Parathyroid adenoma (tissue), 2 donors: ENCODE measurements at regions not wholly inside any gene's neighbourhood (a gene's known extent, or its start where the extent isn't known, plus 50 kb on each side); places are given as distances from the start of the nearest gene placed in this dataset.
"Not testable (repeated sequence)": the region's sequence is repeated elsewhere in the genome, so short reads cannot be mapped to it uniquely, and the experiment has no call there.

Experiments
- H2AFZ ChIP-seq: fragments of 300-600 bp; sonication (generic); one replicate; pipeline ENCODE4 v1.7.0; 2017; ENCODE audit warnings: antibody characterized with exemption, mild to moderate bottlenecking
- H3K27ac ChIP-seq: fragments of 300-600 bp; sonication (generic); one replicate; pipeline ENCODE4 v1.7.0; 2017
- H3K27me3 ChIP-seq: fragments of 300-600 bp; sonication (generic); one replicate; pipeline ENCODE4 v1.7.0; 2017; ENCODE audit warnings: low read length; ENCODE audit not compliant: control insufficient read depth, insufficient read depth
- H3K36me3 ChIP-seq: fragments of 300-600 bp; sonication (generic); one replicate; pipeline ENCODE4 v1.7.0; 2017; ENCODE audit warnings: low read length; ENCODE audit not compliant: control insufficient read depth, insufficient read depth
- H3K4me1 ChIP-seq: fragments of 300-600 bp; sonication (generic); one replicate; pipeline ENCODE4 v1.7.0; 2017; ENCODE audit warnings: control low read depth
- H3K4me2 ChIP-seq: fragments of 300-600 bp; sonication (generic); one replicate; pipeline ENCODE4 v1.7.0; 2017; ENCODE audit warnings: low read length
- H3K4me3 ChIP-seq: fragments of 300-600 bp; sonication (generic); one replicate; pipeline ENCODE4 v1.7.0; 2017; ENCODE audit warnings: low read depth, low read length
- H3K79me2 ChIP-seq: fragments of 300-600 bp; sonication (generic); one replicate; pipeline ENCODE4 v1.7.0; 2017; ENCODE audit warnings: control low read depth
- H3K9ac ChIP-seq: fragments of 300-600 bp; sonication (generic); one replicate; pipeline ENCODE4 v1.7.0; 2017; ENCODE audit warnings: mild to moderate bottlenecking
- H3K9me3 ChIP-seq: fragments of 300-600 bp; sonication (generic); one replicate; pipeline ENCODE4 v1.7.0; 2017; ENCODE audit warnings: low read length; ENCODE audit not compliant: control insufficient read depth
- CTCF ChIP-seq: fragments of 300-600 bp; sonication (generic); IDR thresholded peaks from one replicate; pipeline ENCODE4 v1.7.0; 2017; ENCODE audit warnings: antibody characterized with exemption, mild to moderate bottlenecking
- donor health status: primary hyperparathyroidism.

- TF ChIP-seq CTCF, result no peak
- Histone ChIP-seq H3K9me3 (no peaks in the 10 kb centered on the region), H3K4me1 (no peaks in the 10 kb centered on the region), H3K36me3 (no peaks in the 10 kb centered on the region), H3K4me3 (no peak overlapping the region), H2AFZ (no peak overlapping the region), H3K4me2 (no peak overlapping the region), H3K27me3 (no peaks in the 10 kb centered on the region), H3K79me2 (no peaks in the 10 kb centered on the region), H3K27ac (no peak overlapping the region), H3K9ac (no peak overlapping the region)
These were observed 609.0 kb upstream of the CELF4 start for GRCh38 chr18:38174594-38174993.

- Histone ChIP-seq H3K9me3 (no peaks in the 10 kb centered on the region), H3K9ac (no peak overlapping the region)
- no peak for TF ChIP-seq CTCF
These were observed 608.6 kb upstream of the CELF4 start for GRCh38 chr18:38174173-38174572.

DNA sequence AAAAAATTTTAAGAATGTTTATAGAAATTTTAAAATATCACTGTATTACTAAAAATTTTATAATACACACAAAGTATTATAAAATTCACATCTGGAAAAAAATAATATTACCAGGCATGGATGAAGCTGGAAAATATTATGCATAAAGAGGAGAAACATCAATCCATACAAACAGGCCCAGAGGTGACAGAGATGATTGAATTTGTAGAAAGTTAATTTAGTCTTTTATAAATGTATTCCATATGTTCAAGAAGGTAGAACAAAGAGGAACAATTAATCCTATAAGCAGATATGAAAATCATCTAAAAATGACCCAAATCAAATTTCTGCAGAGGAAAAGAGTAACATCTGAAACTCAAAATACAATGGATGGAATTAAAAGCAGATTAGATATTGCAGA lies 605.2 kb upstream of the CELF4 start:
- no peaks in the 10 kb centered on the region for H3K9me3 ChIP-seq
- TF ChIP-seq CTCF, result no peak
- no peaks in the 10 kb centered on the region for H3K27me3 ChIP-seq
- no peak overlapping the region for H3K27ac ChIP-seq
- H3K4me2 ChIP-seq, result no peak overlapping the region
- no peaks in the 10 kb centered on the region for H3K36me3 ChIP-seq
- no peaks in the 10 kb centered on the region for H3K79me2 ChIP-seq
- H3K9ac ChIP-seq, result no peak overlapping the region
- H2AFZ ChIP-seq, result no peak overlapping the region
- H3K4me3 ChIP-seq, result no peak overlapping the region
- no peaks in the 10 kb centered on the region for H3K4me1 ChIP-seq

More at GRCh38 chr18:38174173-38174572, 608.6 kb upstream of the CELF4 start:
- Histone ChIP-seq H3K27ac (no peak overlapping the region), H3K4me2 (no peak overlapping the region), H3K4me1 (no peaks in the 10 kb centered on the region), H2AFZ (no peak overlapping the region), H3K79me2 (no peaks in the 10 kb centered on the region), H3K4me3 (no peak overlapping the region), H3K27me3 (no peaks in the 10 kb centered on the region), H3K36me3 (no peaks in the 10 kb centered on the region)

GRCh38 chr18:38167623-38168022 lies 602.0 kb upstream of the CELF4 start:
- no peak overlapping the region for H2AFZ ChIP-seq
- H3K36me3 ChIP-seq, result no peaks in the 10 kb centered on the region
- no peak overlapping the region for H3K4me3 ChIP-seq
- no peaks in the 10 kb centered on the region for H3K9me3 ChIP-seq
- no peaks in the 10 kb centered on the region for H3K27me3 ChIP-seq
- no peak for TF ChIP-seq CTCF
- no peak overlapping the region for H3K4me2 ChIP-seq
- H3K79me2 ChIP-seq, result no peaks in the 10 kb centered on the region
- no peaks in the 10 kb centered on the region for H3K4me1 ChIP-seq
- no peak overlapping the region for H3K27ac ChIP-seq
- no peak overlapping the region for H3K9ac ChIP-seq

GRCh38 chr18:38153116-38153515 lies 587.5 kb upstream of the CELF4 start:
- not testable (repeated sequence) for H3K27ac ChIP-seq, H3K4me3 ChIP-seq, H3K4me1 ChIP-seq

More at GRCh38 chr18:38153116-38153515, 587.5 kb upstream of the CELF4 start:
- not testable (repeated sequence) for H3K9ac ChIP-seq, H3K4me2 ChIP-seq, H3K36me3 ChIP-seq, H3K79me2 ChIP-seq, H2AFZ ChIP-seq, H3K27me3 ChIP-seq, H3K9me3 ChIP-seq
